Gastroesophageal sphincter (tissue), 4 donors: ENCODE measurements at regions not wholly inside any gene's neighbourhood (a gene's known extent, or its start where the extent isn't known, plus 50 kb on each side); places are given as distances from the start of the nearest gene placed in this dataset.
"Not testable (repeated sequence)": the region's sequence is repeated elsewhere in the genome, so short reads cannot be mapped to it uniquely, and the experiment has no call there.

ENCODE experiments used
- ATAC-seq: fragments of 150-250 bp; one replicate; pipeline ENCODE4 v1.9.1; 2016; ENCODE audit warnings: mild to moderate bottlenecking, moderate library complexity
- H3K27ac ChIP-seq, 4 donors: fragments of 200-600 bp; sonication (generic) in 3 of 4; 1 replicate in 3 of 4; 2 replicates in 1 of 4; pipeline ENCODE4 v1.5.1; 2016 to 2019
- H3K27me3 ChIP-seq: fragments of 200-600 bp; sonication (generic); one replicate; pipeline ENCODE4 v1.5.1; 2019
- H3K36me3 ChIP-seq, 2 donors: fragments of 200-600 bp; sonication (generic); one replicate each; pipeline ENCODE4 v1.5.1; 2019; ENCODE audit warnings: control low read depth in 1 of 2
- H3K4me1 ChIP-seq, 3 donors: fragments of 200-600 bp; sonication (generic); 1 replicate in 2 of 3; 2 replicates in 1 of 3; pipeline ENCODE4 v1.5.1; 2016 to 2019; ENCODE audit warnings: control low read depth in 2 of 3
- H3K4me3 ChIP-seq, 2 donors: fragments of 200-600 bp; sonication (generic); one replicate each; pipeline ENCODE4 v1.5.1; 2019; ENCODE audit warnings: mild to moderate bottlenecking in 1 of 2, moderate library complexity in 1 of 2
- H3K9me3 ChIP-seq, 3 donors: fragments of 200-600 bp; sonication (generic); one replicate each; pipeline ENCODE4 v1.5.1; 2017 to 2019; ENCODE audit warnings: control low read depth in 2 of 3
- CTCF ChIP-seq, 4 experiments: fragments of 200-600 bp in 2 of 4; fragments of 450-650 bp in 2 of 4; sonication (generic) in 1 of 4; IDR thresholded peaks; one replicate each; pipeline ENCODE4 v1.5.1; 2017 to 2019; ENCODE audit warnings: antibody characterized with exemption in 4 of 4, mild to moderate bottlenecking in 2 of 4, moderate library complexity in 2 of 4
- EP300 ChIP-seq: sonication (generic); formaldehyde crosslinking; IDR thresholded peaks from one replicate; pipeline ENCODE4 v1.6.1; 2017; ENCODE audit warnings: antibody characterized with exemption, mild to moderate bottlenecking
- POLR2A ChIP-seq, 2 donors: fragments of 450-650 bp; IDR thresholded peaks; one replicate each; pipeline ENCODE4 v1.6.1; 2017; ENCODE audit warnings: antibody characterized with exemption in 2 of 2, mild to moderate bottlenecking in 2 of 2, moderate library complexity in 1 of 2
- POLR2AphosphoS5 ChIP-seq: sonication (generic); formaldehyde crosslinking; IDR thresholded peaks from one replicate; pipeline ENCODE4 v1.6.1; 2017; ENCODE audit warnings: antibody characterized with exemption
- WGBS, 2 donors: methylation state at CpG; one replicate each; pipeline ENCODE4 v1.1.5; 2018; ENCODE audit warnings: low coverage in 1 of 2; 5-methylcytosine and 5-hydroxymethylcytosine counted together

GRCh38 chr14:49049711-49050110, 536.5 kb downstream of the RPS29 start:
- Histone ChIP-seq H3K36me3 (no peaks in the 10 kb centered on the region), H3K27ac (no peak overlapping the region), H3K9me3 (no peaks in the 10 kb centered on the region), H3K4me3 (no peak overlapping the region), H3K27me3 (no peaks in the 10 kb centered on the region), H3K4me1 (no peaks in the 10 kb centered on the region)
- no peak for ATAC-seq
- TF ChIP-seq CTCF (IDR thresholded peaks at IDR 0.05) (no peak), POLR2AphosphoS5 (no peak), EP300 (no peak), POLR2A (IDR thresholded peaks at IDR 0.05) (no peak)

GRCh38 chr14:49044981-49045380, 541.2 kb downstream of the RPS29 start:
- 79 to 87% methylated on average over 1 to 2 of the region's 2 CpGs for WGBS, 2 donors
- no peaks in the 10 kb centered on the region for H3K4me1 ChIP-seq
- no peaks in the 10 kb centered on the region for H3K9me3 ChIP-seq
- no peaks in the 10 kb centered on the region for H3K36me3 ChIP-seq
- H3K4me3 ChIP-seq = no peak overlapping the region
- ATAC-seq = no peak
- no peak for TF ChIP-seq POLR2AphosphoS5
- H3K27ac ChIP-seq = no peak overlapping the region
- H3K27me3 ChIP-seq = no peaks in the 10 kb centered on the region

GRCh38 chr14:49036984-49037516, 549.1 kb downstream of the RPS29 start:
- H3K36me3 ChIP-seq = no peaks in the 10 kb centered on the region
- no peaks in the 10 kb centered on the region for H3K9me3 ChIP-seq
- no peak overlapping the region for H3K4me3 ChIP-seq
- H3K27me3 ChIP-seq = no peaks in the 10 kb centered on the region
- 62 to 71% methylated on average over 3 to 8 of the region's 8 CpGs for WGBS, 2 donors
- TF ChIP-seq CTCF (IDR thresholded peaks at IDR 0.05) = no peak
- no peak for TF ChIP-seq POLR2A (IDR thresholded peaks at IDR 0.05)
- no peak for TF ChIP-seq EP300
- no peak for TF ChIP-seq POLR2AphosphoS5
- H3K4me1 ChIP-seq = no peaks in the 10 kb centered on the region
- H3K27ac ChIP-seq = no peak overlapping the region
- no peak for ATAC-seq

GRCh38 chr14:49036266-49036665, 549.9 kb downstream of the RPS29 start:
- Histone ChIP-seq H3K4me3 (no peak overlapping the region), H3K27me3 (no peaks in the 10 kb centered on the region), H3K36me3 (no peaks in the 10 kb centered on the region), H3K9me3 (no peaks in the 10 kb centered on the region), H3K27ac (no peak overlapping the region), H3K4me1 (no peaks in the 10 kb centered on the region)
- ATAC-seq = no peak
- TF ChIP-seq POLR2A (IDR thresholded peaks at IDR 0.05) (no peak), CTCF (IDR thresholded peaks at IDR 0.05) (no peak), POLR2AphosphoS5 (no peak), EP300 (no peak)
- 80 to 92% methylated on average over 5 of the region's 5 CpGs for WGBS, 2 donors

GRCh38 chr14:49033131-49033530, 553.0 kb downstream of the RPS29 start:
- Histone ChIP-seq H3K4me3 (no peak overlapping the region), H3K27me3 (no peaks in the 10 kb centered on the region), H3K27ac (no peak overlapping the region), H3K9me3 (no peaks in the 10 kb centered on the region), H3K4me1 (no peaks in the 10 kb centered on the region), H3K36me3 (no peaks in the 10 kb centered on the region)
- TF ChIP-seq POLR2AphosphoS5 (no peak), EP300 (no peak), CTCF (IDR thresholded peaks at IDR 0.05) (no peak), POLR2A (IDR thresholded peaks at IDR 0.05) (no peak)
- 76 to 80% methylated on average over 8 of the region's 8 CpGs for WGBS, 2 donors
- no peak for ATAC-seq

- H3K4me3 ChIP-seq, H3K27ac ChIP-seq, ATAC-seq, H3K9me3 ChIP-seq, H3K4me1 ChIP-seq, H3K27me3 ChIP-seq, H3K36me3 ChIP-seq: not testable (repeated sequence)
- WGBS, 2 donors = 64 to 77% methylated on average over 3 to 6 of the region's 6 CpGs
Observed at GRCh38 chr14:49031710-49032109, 554.5 kb downstream of the RPS29 start.
